ENCODE measurements at regions not wholly inside any gene's neighbourhood (a gene's known extent, or its start where the extent isn't known, plus 50 kb on each side); places are given as distances from the start of the nearest gene placed in this dataset.

DNA sequence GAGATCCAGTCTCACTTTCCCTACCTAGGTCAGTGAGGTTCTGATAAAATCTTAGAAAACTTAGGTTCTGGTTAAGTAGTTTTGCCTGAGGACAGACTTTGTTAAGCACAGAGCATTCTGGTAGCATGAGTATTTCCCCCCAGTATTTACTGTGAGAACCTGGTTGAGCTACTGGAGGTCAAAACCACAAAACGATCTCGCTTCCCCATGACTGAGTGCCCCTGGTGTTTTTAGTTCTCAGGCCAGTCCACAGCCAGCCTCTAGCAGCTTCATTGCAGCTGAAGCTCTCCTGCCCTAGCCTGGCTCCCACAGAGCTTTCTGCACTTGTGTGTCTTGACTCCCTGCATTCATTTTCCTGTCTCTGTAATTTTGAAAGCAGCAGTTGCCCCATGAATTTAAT lies 1138.2 kb downstream of the UQCRFS1 start:
- H3K4me1 ChIP-seq (replicated peaks; ENCODE audit: insufficient read depth): no peaks in the 10 kb centered on the region
- no peaks in the 10 kb centered on the region for H3K9me3 ChIP-seq (ENCODE audit: insufficient read depth, low read depth)
- H2AFZ ChIP-seq: no peak overlapping the region
- no peak overlapping the region for H3K4me2 ChIP-seq
- H3K4me3 ChIP-seq: no peak overlapping the region
- H3K27ac ChIP-seq: no peak overlapping the region
- ChIA-PET POLR2A (ENCODE audit: unreplicated experiment) (no interaction called here), CTCF (no interaction called here)
- H3K36me3 ChIP-seq (ENCODE audit: low read depth): no peaks in the 10 kb centered on the region
- intact Hi-C loops (cut with micrococcal nuclease; ENCODE audit: unreplicated experiment): no loop called here
- H3K79me2 ChIP-seq (ENCODE audit: low read depth): no peaks in the 10 kb centered on the region
- H3K9me2 ChIP-seq (ENCODE audit: insufficient read depth): no peaks in the 10 kb centered on the region
- H3F3A ChIP-seq (ENCODE audit: insufficient read depth, low read depth): no peaks in the 10 kb centered on the region
- DNase-seq: no peak
- no peaks in the 10 kb centered on the region; the same call in 1 of the 2 replicates for H4K20me1 ChIP-seq (ENCODE audit: insufficient read depth)
- no TSS peak for BruUV-seq (replicated peaks)
- TF ChIP-seq, protein P1, sequence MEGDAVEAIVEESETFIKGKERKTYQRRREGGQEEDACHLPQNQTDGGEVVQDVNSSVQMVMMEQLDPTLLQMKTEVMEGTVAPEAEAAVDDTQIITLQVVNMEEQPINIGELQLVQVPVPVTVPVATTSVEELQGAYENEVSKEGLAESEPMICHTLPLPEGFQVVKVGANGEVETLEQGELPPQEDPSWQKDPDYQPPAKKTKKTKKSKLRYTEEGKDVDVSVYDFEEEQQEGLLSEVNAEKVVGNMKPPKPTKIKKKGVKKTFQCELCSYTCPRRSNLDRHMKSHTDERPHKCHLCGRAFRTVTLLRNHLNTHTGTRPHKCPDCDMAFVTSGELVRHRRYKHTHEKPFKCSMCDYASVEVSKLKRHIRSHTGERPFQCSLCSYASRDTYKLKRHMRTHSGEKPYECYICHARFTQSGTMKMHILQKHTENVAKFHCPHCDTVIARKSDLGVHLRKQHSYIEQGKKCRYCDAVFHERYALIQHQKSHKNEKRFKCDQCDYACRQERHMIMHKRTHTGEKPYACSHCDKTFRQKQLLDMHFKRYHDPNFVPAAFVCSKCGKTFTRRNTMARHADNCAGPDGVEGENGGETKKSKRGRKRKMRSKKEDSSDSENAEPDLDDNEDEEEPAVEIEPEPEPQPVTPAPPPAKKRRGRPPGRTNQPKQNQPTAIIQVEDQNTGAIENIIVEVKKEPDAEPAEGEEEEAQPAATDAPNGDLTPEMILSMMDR (conservative IDR thresholded peaks at IDR 0.05): no peak
- TF ChIP-seq EZH2 (IDR thresholded peaks at IDR 0.05; ENCODE audit: low read depth): no peak
- 0 out of 2 replicates have a peak, but pooled peaks cover 3% of the 10 kb centered on the region for H3K27me3 ChIP-seq (ENCODE audit: insufficient read depth, low read depth)

DNA sequence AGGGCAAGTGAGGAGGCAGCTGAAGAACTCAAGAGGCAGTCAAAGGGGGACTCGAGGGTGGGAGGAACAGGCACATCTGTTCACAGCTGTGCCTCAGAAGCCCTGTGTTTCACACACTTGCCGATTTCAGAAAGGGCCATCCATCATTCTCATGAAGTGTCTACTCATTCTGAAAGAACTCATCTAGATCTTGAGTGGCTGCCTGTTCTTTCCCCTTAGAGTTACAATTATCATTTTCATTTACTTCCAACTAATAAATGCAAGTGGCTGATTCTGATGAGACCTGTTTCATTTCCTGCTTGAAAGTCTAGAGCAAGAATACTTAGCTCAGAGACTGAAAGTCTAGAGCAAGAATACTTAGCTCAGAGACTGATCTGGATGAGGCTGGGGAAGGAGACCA lies 1145.1 kb downstream of the UQCRFS1 start:
- Histone ChIP-seq H3K27ac (no peak overlapping the region), H3K4me3 (no peak overlapping the region), H3F3A (ENCODE audit: insufficient read depth, low read depth) (no peaks in the 10 kb centered on the region), H3K4me2 (no peak overlapping the region), H3K79me2 (ENCODE audit: low read depth) (no peaks in the 10 kb centered on the region), H3K9me3 (ENCODE audit: insufficient read depth, low read depth) (no peaks in the 10 kb centered on the region), H4K20me1 (ENCODE audit: insufficient read depth) (no peaks in the 10 kb centered on the region), H3K36me3 (ENCODE audit: low read depth) (no peaks in the 10 kb centered on the region), H3K9me2 (ENCODE audit: insufficient read depth) (no peaks in the 10 kb centered on the region), H3K4me1 (replicated peaks; ENCODE audit: insufficient read depth) (no peaks in the 10 kb centered on the region), H3K27me3 (ENCODE audit: insufficient read depth, low read depth) (0 out of 2 replicates have a peak, but pooled peaks cover 3% of the 10 kb centered on the region), H2AFZ (no peak overlapping the region)
- BruUV-seq (replicated peaks): no TSS peak
- ChIA-PET CTCF (interaction anchor here (0.7 kb wide), 1 partner anchor 158 kb away, joined by 3 read pairs; no protein-coding TSS in a partner anchor), POLR2A (ENCODE audit: unreplicated experiment) (no interaction called here)
- intact Hi-C loops (cut with micrococcal nuclease; ENCODE audit: unreplicated experiment): no loop called here
- no peak for DNase-seq
- no peak for TF ChIP-seq EZH2 (IDR thresholded peaks at IDR 0.05; ENCODE audit: low read depth)
- TF ChIP-seq, protein P1 (conservative IDR thresholded peaks at IDR 0.05): no peak

DNA sequence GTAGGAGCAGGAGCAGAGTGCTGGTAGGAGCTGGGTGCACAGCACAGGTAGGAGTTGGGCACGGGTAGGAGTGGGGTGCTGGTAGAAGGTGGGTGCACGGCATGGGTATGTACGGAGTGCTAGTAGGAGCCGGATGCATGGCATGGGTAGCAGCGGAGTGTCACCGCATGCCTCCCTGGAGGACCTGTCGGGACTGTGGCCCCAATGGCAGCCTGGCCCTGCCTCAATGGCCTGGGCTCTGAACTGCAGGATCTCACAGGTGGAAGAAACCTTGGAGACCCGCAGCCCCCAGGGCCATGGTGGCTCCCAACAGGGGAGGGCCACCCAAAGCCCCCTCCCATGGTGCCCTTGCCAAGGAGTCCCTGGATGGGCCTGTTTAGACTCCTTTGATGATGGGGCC lies 1146.0 kb downstream of the UQCRFS1 start:
- Histone ChIP-seq H3K4me1 (replicated peaks; ENCODE audit: insufficient read depth) (no peaks in the 10 kb centered on the region), H3K36me3 (ENCODE audit: low read depth) (no peaks in the 10 kb centered on the region), H3K79me2 (ENCODE audit: low read depth) (no peaks in the 10 kb centered on the region), H2AFZ (no peak overlapping the region), H3K9me2 (ENCODE audit: insufficient read depth) (no peaks in the 10 kb centered on the region), H3K27me3 (ENCODE audit: insufficient read depth, low read depth) (0 out of 2 replicates have a peak, but pooled peaks cover 3% of the 10 kb centered on the region), H4K20me1 (ENCODE audit: insufficient read depth) (no peaks in the 10 kb centered on the region), H3K9me3 (ENCODE audit: insufficient read depth, low read depth) (no peaks in the 10 kb centered on the region), H3F3A (ENCODE audit: insufficient read depth, low read depth) (no peaks in the 10 kb centered on the region), H3K4me3 (no peak overlapping the region), H3K27ac (no peak overlapping the region), H3K4me2 (no peak overlapping the region)
- CTCF ChIA-PET: no interaction called here
- BruUV-seq (replicated peaks): no TSS peak
- POLR2A ChIA-PET (ENCODE audit: unreplicated experiment): no interaction called here
- DNase-seq: no peak
- intact Hi-C loops (cut with micrococcal nuclease; ENCODE audit: unreplicated experiment): no loop called here
- no peak for TF ChIP-seq EZH2 (IDR thresholded peaks at IDR 0.05; ENCODE audit: low read depth)
- TF ChIP-seq, protein P1 (conservative IDR thresholded peaks at IDR 0.05): no peak

Data from PC-9 (cell line).